PC-3 (cell line): ENCODE measurements at regions not wholly inside any gene's neighbourhood (a gene's known extent, or its start where the extent isn't known, plus 50 kb on each side); places are given as distances from the start of the nearest gene placed in this dataset.

Source experiments
- EZH2phosphoT487 ChIP-seq: fragments of 300-600 bp; sonication (generic); IDR thresholded peaks from 2 replicates; pipeline ENCODE4 v1.6.1; 2018; ENCODE audit warnings: mild to moderate bottlenecking, antibody characterized with exemption, low read length, borderline replicate concordance
- TF ChIP-seq, protein P1 (sequence below): fragments of 300-600 bp; sonication (generic); conservative IDR thresholded peaks from 2 replicates; pipeline ENCODE4 v1.5.1; 2017; ENCODE audit warnings: antibody characterized with exemption, low read depth, mild to moderate bottlenecking, low read length

GRCh38 chr5:118016396-118016795, 972.0 kb downstream of the DTWD2 start:
- TF ChIP-seq, protein P1, sequence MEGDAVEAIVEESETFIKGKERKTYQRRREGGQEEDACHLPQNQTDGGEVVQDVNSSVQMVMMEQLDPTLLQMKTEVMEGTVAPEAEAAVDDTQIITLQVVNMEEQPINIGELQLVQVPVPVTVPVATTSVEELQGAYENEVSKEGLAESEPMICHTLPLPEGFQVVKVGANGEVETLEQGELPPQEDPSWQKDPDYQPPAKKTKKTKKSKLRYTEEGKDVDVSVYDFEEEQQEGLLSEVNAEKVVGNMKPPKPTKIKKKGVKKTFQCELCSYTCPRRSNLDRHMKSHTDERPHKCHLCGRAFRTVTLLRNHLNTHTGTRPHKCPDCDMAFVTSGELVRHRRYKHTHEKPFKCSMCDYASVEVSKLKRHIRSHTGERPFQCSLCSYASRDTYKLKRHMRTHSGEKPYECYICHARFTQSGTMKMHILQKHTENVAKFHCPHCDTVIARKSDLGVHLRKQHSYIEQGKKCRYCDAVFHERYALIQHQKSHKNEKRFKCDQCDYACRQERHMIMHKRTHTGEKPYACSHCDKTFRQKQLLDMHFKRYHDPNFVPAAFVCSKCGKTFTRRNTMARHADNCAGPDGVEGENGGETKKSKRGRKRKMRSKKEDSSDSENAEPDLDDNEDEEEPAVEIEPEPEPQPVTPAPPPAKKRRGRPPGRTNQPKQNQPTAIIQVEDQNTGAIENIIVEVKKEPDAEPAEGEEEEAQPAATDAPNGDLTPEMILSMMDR: no peak
- TF ChIP-seq EZH2phosphoT487: no peak
